CD4-positive, CD25-positive, alpha-beta regulatory T cell (primary cell): ENCODE measurements at regions not wholly inside any gene's neighbourhood (a gene's known extent, or its start where the extent isn't known, plus 50 kb on each side); places are given as distances from the start of the nearest gene placed in this dataset.
"Not testable (repeated sequence)": the region's sequence is repeated elsewhere in the genome, so short reads cannot be mapped to it uniquely, and the experiment has no call there.

Experiments
- ATAC-seq, 2 donors: fragments of 150-1000 bp; cut with Tn5 transposase; one replicate each; pipeline ENCODE4 v1.10.0; 2021; ENCODE audit warnings: low read depth in 2 of 2, moderate number of reproducible peaks in 2 of 2, moderate library complexity in 1 of 2
- DNase-seq, 3 donors: peaks; one replicate each; pipeline versions ENCODE4 v3.0.0 to v3.0.0-alpha.2; 2012 to 2022; ENCODE audit warnings: mixed read lengths in 1 of 3
- H3K27ac ChIP-seq: one replicate; pipeline ENCODE4 v1.7.0; 2013; ENCODE audit warnings: mild to moderate bottlenecking, low read length; ENCODE audit not compliant: insufficient read depth, poor library complexity, severe bottlenecking
- H3K27me3 ChIP-seq: one replicate; pipeline ENCODE4 v1.7.0; 2013; ENCODE audit warnings: low read length; ENCODE audit not compliant: control insufficient read depth, insufficient read depth
- H3K36me3 ChIP-seq: one replicate; pipeline ENCODE4 v1.7.0; 2013; ENCODE audit warnings: mild to moderate bottlenecking, low read length, moderate library complexity; ENCODE audit not compliant: control insufficient read depth, insufficient read depth
- H3K4me1 ChIP-seq: 2 replicates; pipeline ENCODE4 v1.7.0; 2013; ENCODE audit warnings: mild to moderate bottlenecking, low read length; ENCODE audit not compliant: insufficient read depth, control insufficient read depth, poor library complexity, severe bottlenecking
- H3K4me3 ChIP-seq: one replicate; pipeline ENCODE4 v1.7.0; 2013; ENCODE audit warnings: low read depth, mild to moderate bottlenecking, low read length, moderate library complexity
- H3K9me3 ChIP-seq, 2 experiments: 1 replicate in 1 of 2; 2 replicates in 1 of 2; pipeline ENCODE4 v1.7.0; 2013; ENCODE audit warnings: low read length in 2 of 2, mild to moderate bottlenecking in 1 of 2, moderate library complexity in 1 of 2; ENCODE audit not compliant: control insufficient read depth in 2 of 2
- H3K27ac Mint-ChIP-seq, 3 donors: one replicate each; pipeline ENCODE4 v1.8.0; 2020 to 2022; ENCODE audit warnings: mild to moderate bottlenecking in 3 of 3, mixed read lengths in 3 of 3, moderate library complexity in 2 of 3
- H3K27me3 Mint-ChIP-seq: one replicate; pipeline ENCODE4 v1.8.0; 2022; ENCODE audit warnings: mild to moderate bottlenecking, mixed read lengths
- H3K36me3 Mint-ChIP-seq: one replicate; pipeline ENCODE4 v1.8.0; 2020; ENCODE audit warnings: mixed read lengths
- H3K4me1 Mint-ChIP-seq, 4 donors: one replicate each; pipeline ENCODE4 v1.8.0; 2020 to 2022; ENCODE audit warnings: mixed read lengths in 4 of 4, mild to moderate bottlenecking in 1 of 4
- H3K4me3 Mint-ChIP-seq, 4 donors: one replicate each; pipeline ENCODE4 v1.8.0; 2020 to 2022; ENCODE audit warnings: mild to moderate bottlenecking in 4 of 4, mixed read lengths in 4 of 4, moderate library complexity in 3 of 4
- H3K9me3 Mint-ChIP-seq, 7 donors: one replicate each; pipeline ENCODE4 v1.8.0; 2020 to 2022; ENCODE audit warnings: mixed read lengths in 7 of 7, mild to moderate bottlenecking in 3 of 7, moderate library complexity in 2 of 7

- no peak overlapping the region for H3K4me3 Mint-ChIP-seq
- Histone ChIP-seq H3K27me3 (no peaks in the 10 kb centered on the region), H3K9me3 (no peaks in the 10 kb centered on the region), H3K4me3 (no peak overlapping the region), H3K27ac (no peak overlapping the region), H3K4me1 (no peaks in the 10 kb centered on the region), H3K36me3 (no peaks in the 10 kb centered on the region)
- peaks cover 0 to 6% (median 2%) of the 10 kb centered on the region in 7 donors for H3K9me3 Mint-ChIP-seq
- no peaks in the 10 kb centered on the region for H3K4me1 Mint-ChIP-seq
- H3K27ac Mint-ChIP-seq: no peak overlapping the region
- DNase-seq (no peak), ATAC-seq (no peak)
- H3K27me3 Mint-ChIP-seq: no peaks in the 10 kb centered on the region
- no peaks in the 10 kb centered on the region for H3K36me3 Mint-ChIP-seq
Measured at GRCh38 chrX:109199726-109200125, 282.2 kb downstream of the GUCY2F start.

GRCh38 chrX:109190542-109190941 lies 291.3 kb downstream of the GUCY2F start:
- DNase-seq: no peak
- peaks cover 0 to 3% (median 0%) of the 10 kb centered on the region in 7 donors for H3K9me3 Mint-ChIP-seq
- H3K4me1 ChIP-seq: no peaks in the 10 kb centered on the region
- no peak overlapping the region for H3K27ac Mint-ChIP-seq
- no peaks in the 10 kb centered on the region for H3K4me1 Mint-ChIP-seq
- no peaks in the 10 kb centered on the region for H3K9me3 ChIP-seq
- H3K4me3 Mint-ChIP-seq: no peak overlapping the region
- no peaks in the 10 kb centered on the region for H3K27me3 Mint-ChIP-seq
- no peak overlapping the region for H3K27ac ChIP-seq
- H3K36me3 ChIP-seq: no peaks in the 10 kb centered on the region
- H3K36me3 Mint-ChIP-seq: no peaks in the 10 kb centered on the region
- H3K27me3 ChIP-seq: no peaks in the 10 kb centered on the region
- H3K4me3 ChIP-seq: no peak overlapping the region
- ATAC-seq: no peak

GRCh38 chrX:109187473-109188168 lies 294.3 kb downstream of the GUCY2F start:
- Mint-ChIP-seq H3K27me3 (no peaks in the 10 kb centered on the region), H3K4me1 (no peaks in the 10 kb centered on the region), H3K27ac (no peak overlapping the region), H3K9me3 (peaks cover 0 to 8% (median 0%) of the 10 kb centered on the region in 7 donors), H3K36me3 (no peaks in the 10 kb centered on the region), H3K4me3 (no peak overlapping the region)
- Histone ChIP-seq H3K9me3 (no peaks in the 10 kb centered on the region), H3K4me3 (no peak overlapping the region), H3K27ac (no peak overlapping the region), H3K36me3 (no peaks in the 10 kb centered on the region), H3K27me3 (no peaks in the 10 kb centered on the region), H3K4me1 (no peaks in the 10 kb centered on the region)
- no peak for DNase-seq
- no peak for ATAC-seq

- Histone ChIP-seq H3K27ac (no peak overlapping the region), H3K9me3 (no peaks in the 10 kb centered on the region), H3K27me3 (no peaks in the 10 kb centered on the region), H3K36me3 (no peaks in the 10 kb centered on the region), H3K4me3 (no peak overlapping the region), H3K4me1 (no peaks in the 10 kb centered on the region)
- Mint-ChIP-seq H3K4me3 (no peak overlapping the region), H3K36me3 (no peaks in the 10 kb centered on the region), H3K27ac (no peak overlapping the region), H3K4me1 (no peaks in the 10 kb centered on the region), H3K27me3 (no peaks in the 10 kb centered on the region), H3K9me3 (peaks cover 0 to 8% (median 1%) of the 10 kb centered on the region in 7 donors)
- ATAC-seq: no peak
- DNase-seq: no peak
Measured at GRCh38 chrX:109186939-109187338, 294.9 kb downstream of the GUCY2F start.

GRCh38 chrX:109184506-109185139 lies 297.3 kb downstream of the GUCY2F start:
- Mint-ChIP-seq H3K4me3 (no peak overlapping the region), H3K9me3 (peaks cover 0 to 8% (median 1%) of the 10 kb centered on the region in 7 donors), H3K27me3 (no peaks in the 10 kb centered on the region), H3K27ac (no peak overlapping the region), H3K36me3 (no peaks in the 10 kb centered on the region), H3K4me1 (no peaks in the 10 kb centered on the region)
- no peaks in the 10 kb centered on the region for H3K9me3 ChIP-seq
- no peaks in the 10 kb centered on the region for H3K36me3 ChIP-seq
- no peak overlapping the region for H3K27ac ChIP-seq
- ATAC-seq (no peak), DNase-seq (no peak)
- no peak overlapping the region for H3K4me3 ChIP-seq
- no peaks in the 10 kb centered on the region for H3K4me1 ChIP-seq
- no peaks in the 10 kb centered on the region for H3K27me3 ChIP-seq

GRCh38 chrX:109172091-109172602 lies 309.7 kb downstream of the GUCY2F start:
- no peak for ATAC-seq
- H3K4me1 Mint-ChIP-seq: no peaks in the 10 kb centered on the region
- Histone ChIP-seq H3K9me3 (no peaks in the 10 kb centered on the region), H3K4me3 (no peak overlapping the region), H3K4me1 (no peaks in the 10 kb centered on the region), H3K27ac (no peak overlapping the region), H3K36me3 (no peaks in the 10 kb centered on the region), H3K27me3 (no peaks in the 10 kb centered on the region)
- H3K27me3 Mint-ChIP-seq: no peaks in the 10 kb centered on the region
- no peak overlapping the region for H3K4me3 Mint-ChIP-seq
- H3K36me3 Mint-ChIP-seq: no peaks in the 10 kb centered on the region
- no peak overlapping the region for H3K27ac Mint-ChIP-seq
- DNase-seq: no peak
- peaks cover 0 to 5% (median 0%) of the 10 kb centered on the region in 7 donors for H3K9me3 Mint-ChIP-seq

GRCh38 chrX:109155161-109155560 lies 326.7 kb downstream of the GUCY2F start:
- Mint-ChIP-seq H3K27ac (no peak overlapping the region), H3K9me3 (peaks cover 1 to 6% (median 4%) of the 10 kb centered on the region in 7 donors), H3K36me3 (no peaks in the 10 kb centered on the region), H3K4me3 (no peak overlapping the region), H3K27me3 (no peaks in the 10 kb centered on the region), H3K4me1 (no peaks in the 10 kb centered on the region)
- no peak for ATAC-seq
- Histone ChIP-seq H3K27me3 (no peaks in the 10 kb centered on the region), H3K4me1 (no peaks in the 10 kb centered on the region), H3K4me3 (no peak overlapping the region), H3K27ac (no peak overlapping the region), H3K9me3 (no peaks in the 10 kb centered on the region), H3K36me3 (no peaks in the 10 kb centered on the region)
- no peak for DNase-seq

GRCh38 chrX:109144173-109144572 lies 337.7 kb downstream of the GUCY2F start:
- H3K36me3 Mint-ChIP-seq, H3K4me1 Mint-ChIP-seq: not testable (repeated sequence)
- H3K9me3 Mint-ChIP-seq: peaks cover 0 to 12% (median 3%) of the 10 kb centered on the region in 7 donors

More at GRCh38 chrX:109144173-109144572, 337.7 kb downstream of the GUCY2F start:
- not testable (repeated sequence) for H3K27ac ChIP-seq, H3K27me3 ChIP-seq, H3K9me3 ChIP-seq, DNase-seq, H3K4me1 ChIP-seq, H3K27ac Mint-ChIP-seq, H3K4me3 Mint-ChIP-seq, H3K36me3 ChIP-seq, H3K27me3 Mint-ChIP-seq, H3K4me3 ChIP-seq, ATAC-seq
